GM23338 (cell line): ENCODE measurements at regions not wholly inside any gene's neighbourhood (a gene's known extent, or its start where the extent isn't known, plus 50 kb on each side); places are given as distances from the start of the nearest gene placed in this dataset.

Source experiments
- ATAC-seq: fragments of 200-7000 bp; cut with Tn5 transposase; 3 replicates; pipeline ENCODE4 v1.9.1; 2020
- DNase-seq: peaks from one replicate; pipeline ENCODE4 v3.0.0-alpha.2; 2015; ENCODE audit warnings: low spot score
- H2AFZ ChIP-seq: fragments of 200-600 bp; sonication (generic); 2 replicates; pipeline ENCODE4 v1.8.0; 2016; ENCODE audit warnings: antibody characterized with exemption, mild to moderate bottlenecking, moderate library complexity
- H3F3A ChIP-seq: fragments of 200-600 bp; sonication (generic); replicated peaks from 2 replicates; pipeline ENCODE4 v1.8.0; 2017; ENCODE audit warnings: antibody characterized with exemption, mixed run types, low read depth
- H3K27ac ChIP-seq: fragments of 200-600 bp; sonication (generic); 2 replicates; pipeline ENCODE4 v1.6.1; 2016; ENCODE audit warnings: low read depth
- H3K27me3 ChIP-seq: fragments of 200-600 bp; sonication (generic); 2 replicates; pipeline ENCODE4 v1.8.0; 2016; ENCODE audit warnings: mild to moderate bottlenecking, mixed run types, moderate library complexity; ENCODE audit not compliant: insufficient read depth
- H3K36me3 ChIP-seq: fragments of 200-600 bp; sonication (generic); 2 replicates; pipeline ENCODE4 v1.8.0; 2016; ENCODE audit warnings: mild to moderate bottlenecking; ENCODE audit not compliant: insufficient read depth
- H3K4me1 ChIP-seq: fragments of 200-600 bp; sonication (generic); 2 replicates; pipeline ENCODE4 v1.8.0; 2016; ENCODE audit warnings: mild to moderate bottlenecking, moderate library complexity; ENCODE audit not compliant: insufficient read depth
- H3K4me2 ChIP-seq: fragments of 200-600 bp; sonication (generic); 2 replicates; pipeline ENCODE4 v1.7.1; 2017; ENCODE audit warnings: mixed run types
- H3K4me3 ChIP-seq: fragments of 200-600 bp; sonication (generic); 2 replicates; pipeline ENCODE4 v1.6.1; 2016; ENCODE audit warnings: mixed run types
- H3K79me2 ChIP-seq: fragments of 200-600 bp; sonication (generic); replicated peaks from 2 replicates; pipeline ENCODE4 v1.8.0; 2017; ENCODE audit warnings: mild to moderate bottlenecking; ENCODE audit not compliant: insufficient read depth
- H3K9me2 ChIP-seq: fragments of 200-600 bp; sonication (generic); 2 replicates; pipeline ENCODE4 v1.8.0; 2017; ENCODE audit not compliant: insufficient read depth
- H4K20me1 ChIP-seq: fragments of 200-600 bp; sonication (generic); replicated peaks from 2 replicates; pipeline ENCODE4 v1.8.0; 2017; ENCODE audit warnings: mild to moderate bottlenecking; ENCODE audit not compliant: insufficient read depth
- H3K27ac Mint-ChIP-seq: 2 replicates; pipeline ENCODE4 v1.8.0; 2020; ENCODE audit warnings: inconsistent platforms, mild to moderate bottlenecking, moderate library complexity, mixed read lengths
- H3K27me3 Mint-ChIP-seq: 3 replicates; pipeline ENCODE4 v1.8.0; 2022; ENCODE audit warnings: low read depth, mild to moderate bottlenecking, moderate library complexity, mixed read lengths, inconsistent platforms; ENCODE audit not compliant: insufficient read depth, poor library complexity
- H3K36me3 Mint-ChIP-seq: 3 replicates; pipeline ENCODE4 v1.8.0; 2021; ENCODE audit warnings: low read depth, mild to moderate bottlenecking, inconsistent platforms, moderate library complexity, mixed read lengths
- H3K4me1 Mint-ChIP-seq: 3 replicates; pipeline ENCODE4 v1.8.0; 2020; ENCODE audit warnings: mild to moderate bottlenecking, inconsistent platforms, mixed read lengths
- H3K4me3 Mint-ChIP-seq: 3 replicates; pipeline ENCODE4 v1.8.0; 2021; ENCODE audit warnings: moderate library complexity, mild to moderate bottlenecking, inconsistent platforms, mixed read lengths
- H3K9me3 Mint-ChIP-seq: 3 replicates; pipeline ENCODE4 v1.8.0; 2020; ENCODE audit warnings: moderate library complexity, mild to moderate bottlenecking, inconsistent platforms, mixed read lengths
- CTCF ChIP-seq, 2 experiments: fragments of 200-600 bp in 1 of 2; sonication (generic) in 1 of 2; conservative IDR thresholded peaks; 2 replicates each; pipeline versions ENCODE4 v1.5.1 to v1.6.1; 2016 to 2017; ENCODE audit warnings: antibody characterized with exemption in 2 of 2, low read depth in 2 of 2, mild to moderate bottlenecking in 2 of 2, moderate library complexity in 1 of 2
- ETS1 ChIP-seq: IDR thresholded peaks from 2 replicates; pipeline ENCODE4 v1.6.1; 2016; ENCODE audit warnings: antibody characterized with exemption
- EZH2 ChIP-seq: fragments of 200-600 bp; sonication (generic); IDR thresholded peaks from one replicate; pipeline ENCODE4 v1.8.0; 2017; ENCODE audit warnings: antibody characterized with exemption, mild to moderate bottlenecking, low read depth; ENCODE audit not compliant: unreplicated experiment
- EZH2phosphoT487 ChIP-seq: fragments of 200-600 bp; sonication (generic); IDR thresholded peaks from one replicate; pipeline ENCODE4 v1.8.1; 2018; ENCODE audit warnings: antibody characterized with exemption; ENCODE audit not compliant: unreplicated experiment
- JUNB ChIP-seq: IDR thresholded peaks from one replicate; pipeline ENCODE4 v1.6.1; 2016; ENCODE audit warnings: antibody characterized with exemption; ENCODE audit not compliant: unreplicated experiment
- POLR2AphosphoS5 ChIP-seq: IDR thresholded peaks from 2 replicates; pipeline ENCODE4 v1.6.1; 2016; ENCODE audit warnings: antibody characterized with exemption, low read depth
- ZNF114 ChIP-seq: fragments of 250-450 bp; sonication (Bioruptor Pico); IDR thresholded peaks from 2 replicates; pipeline ENCODE4 v1.5.0; 2020; ENCODE audit warnings: mild to moderate bottlenecking, moderate library complexity
- ZNF462 ChIP-seq: fragments of 250-450 bp; sonication (Bioruptor Pico); IDR thresholded peaks from 2 replicates; pipeline ENCODE4 v1.5.0; 2020; ENCODE audit warnings: mild to moderate bottlenecking, moderate library complexity

- Histone ChIP-seq H3K27ac (peak overlapping the region; percentile 56; the same call in 1 of the 2 replicates), H3K4me3 (no peak overlapping the region), H3K36me3 (no peaks in the 10 kb centered on the region), H3F3A (no peaks in the 10 kb centered on the region), H3K79me2 (no peaks in the 10 kb centered on the region), H3K4me1 (peaks cover 11% of the 10 kb centered on the region; the same call in 1 of the 2 replicates), H3K4me2 (no peak overlapping the region), H3K27me3 (no peaks in the 10 kb centered on the region), H2AFZ (no peak overlapping the region), H3K9me2 (no peaks in the 10 kb centered on the region), H4K20me1 (no peaks in the 10 kb centered on the region)
- Mint-ChIP-seq H3K27ac (peak overlapping the region; percentile 90), H3K36me3 (no peaks in the 10 kb centered on the region), H3K4me1 (peaks cover 26% of the 10 kb centered on the region), H3K4me3 (no peak overlapping the region; the same call in 2 of the 3 replicates), H3K27me3 (no peaks in the 10 kb centered on the region), H3K9me3 (no peaks in the 10 kb centered on the region)
- peak; percentile 78 for DNase-seq
- TF ChIP-seq CTCF (conservative IDR thresholded peaks at IDR 0.05; ENCODE audit: low read depth in 2 of 2): no peak
- no peak for TF ChIP-seq ZNF114
- TF ChIP-seq EZH2phosphoT487: no peak
- no peak for TF ChIP-seq ETS1
- TF ChIP-seq EZH2: no peak
- peak; percentile 99 for TF ChIP-seq ZNF462 (CRISPR knock-in tag)
- TF ChIP-seq POLR2AphosphoS5: no peak
- no peak for TF ChIP-seq JUNB
- peak; percentile 90 for ATAC-seq
These were observed 101.0 kb upstream of the DACH1 start for GRCh38 chr13:71967990-71968389.
